ENCODE measurements at regions not wholly inside any gene's neighbourhood (a gene's known extent, or its start where the extent isn't known, plus 50 kb on each side); places are given as distances from the start of the nearest gene placed in this dataset.
"Not testable (repeated sequence)": the region's sequence is repeated elsewhere in the genome, so short reads cannot be mapped to it uniquely, and the experiment has no call there.

DNA sequence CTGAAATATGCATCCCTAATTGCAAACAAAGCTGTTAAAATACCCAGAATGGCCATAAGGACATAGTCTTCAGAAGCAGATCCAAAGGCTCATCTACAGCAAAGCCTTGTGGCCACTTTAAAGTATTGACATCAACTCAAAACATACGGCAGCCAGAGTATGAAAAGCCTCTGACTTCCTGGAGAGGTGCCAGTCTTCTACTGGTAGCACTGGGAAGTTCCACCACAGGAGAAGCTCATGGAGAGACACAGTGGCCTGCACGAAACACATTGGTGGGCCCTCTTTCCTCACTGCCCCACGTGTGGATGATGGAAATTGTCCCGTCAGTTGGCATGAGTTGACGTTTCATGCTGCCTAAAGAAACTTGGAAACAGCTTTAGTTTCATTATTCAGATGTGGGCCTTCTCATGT, 202.6 kb upstream of the HEY2 start:
- no peak for DNase-seq (ENCODE audit: low spot score)

DNA sequence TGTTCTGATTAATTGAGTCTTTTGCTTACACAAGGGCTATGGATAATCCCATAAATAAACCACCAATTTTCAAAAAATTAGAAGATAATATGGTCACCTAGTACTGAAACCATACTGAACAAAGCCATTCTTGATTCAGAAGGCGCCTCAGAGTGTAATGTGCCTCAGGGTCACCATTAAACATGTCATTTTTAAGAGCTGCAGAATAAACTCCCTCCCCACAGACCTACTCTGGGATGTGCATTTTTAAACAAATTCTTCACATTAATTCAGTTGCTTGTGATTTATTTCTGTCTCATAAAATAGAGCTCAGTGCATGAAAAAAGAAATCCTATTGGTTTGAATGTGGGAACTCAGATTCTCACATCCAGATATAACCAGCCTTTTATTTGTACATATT, 202.1 kb upstream of the HEY2 start:
- DNase-seq (ENCODE audit: low spot score), result no peak

DNA sequence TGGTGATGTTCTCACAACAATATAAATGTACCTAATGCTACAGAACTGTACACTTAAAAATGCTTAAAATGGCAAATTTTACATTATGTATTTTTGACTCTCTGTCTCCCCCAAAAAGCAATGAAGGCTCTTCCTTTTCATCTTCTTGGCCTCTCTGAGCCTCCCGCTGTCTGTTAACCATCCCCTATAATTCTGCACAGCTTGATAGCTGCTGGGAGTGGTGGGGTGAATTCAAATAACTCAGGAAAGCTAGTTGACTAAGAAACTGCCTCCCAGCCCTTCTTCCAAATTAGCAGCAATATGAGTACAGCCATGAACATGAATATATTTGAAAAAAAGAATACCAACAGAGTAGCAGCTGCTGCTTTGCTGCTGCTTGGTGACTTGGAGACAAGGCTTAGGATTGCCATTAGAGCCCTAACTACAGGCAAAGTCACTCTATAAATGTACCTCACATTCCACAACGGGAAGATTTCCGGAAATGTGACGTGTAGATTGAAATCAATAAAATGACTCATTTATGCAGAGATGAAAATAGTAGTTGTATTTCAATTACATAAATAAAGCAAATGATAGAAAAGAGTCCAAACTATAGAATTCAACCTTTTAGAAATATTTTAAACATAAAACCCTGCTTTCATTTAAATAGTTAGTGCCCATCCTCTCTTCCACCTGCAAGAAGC, 200.1 kb upstream of the HEY2 start:
- DNase-seq (ENCODE audit: low spot score), result no peak

- no peak for DNase-seq (ENCODE audit: low spot score)
Measured at GRCh38 chr6:125550892-125551291, 198.5 kb upstream of the HEY2 start.

DNA sequence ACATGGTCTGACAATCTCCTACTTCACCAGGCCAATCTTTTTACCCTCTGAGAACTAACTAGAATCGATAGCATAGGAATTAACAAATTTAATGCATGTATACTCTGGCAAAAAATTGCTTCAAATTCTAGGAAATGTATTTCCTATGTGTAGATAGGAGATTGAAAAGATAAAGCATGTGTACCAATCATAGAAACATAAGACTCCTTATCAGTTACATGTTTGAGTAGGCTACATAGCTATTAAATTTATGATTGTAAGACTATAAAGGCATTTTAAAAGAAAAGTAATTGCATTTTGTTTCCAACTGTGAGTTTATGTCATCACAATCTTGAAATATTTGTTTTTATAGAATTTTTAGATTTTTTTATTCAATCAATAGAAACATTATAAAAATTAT, 196.6 kb upstream of the HEY2 start:
- DNase-seq (ENCODE audit: low spot score), result no peak

- DNase-seq (ENCODE audit: low spot score), result no peak
Measured at GRCh38 chr6:125554456-125554855, 195.0 kb upstream of the HEY2 start.

DNA sequence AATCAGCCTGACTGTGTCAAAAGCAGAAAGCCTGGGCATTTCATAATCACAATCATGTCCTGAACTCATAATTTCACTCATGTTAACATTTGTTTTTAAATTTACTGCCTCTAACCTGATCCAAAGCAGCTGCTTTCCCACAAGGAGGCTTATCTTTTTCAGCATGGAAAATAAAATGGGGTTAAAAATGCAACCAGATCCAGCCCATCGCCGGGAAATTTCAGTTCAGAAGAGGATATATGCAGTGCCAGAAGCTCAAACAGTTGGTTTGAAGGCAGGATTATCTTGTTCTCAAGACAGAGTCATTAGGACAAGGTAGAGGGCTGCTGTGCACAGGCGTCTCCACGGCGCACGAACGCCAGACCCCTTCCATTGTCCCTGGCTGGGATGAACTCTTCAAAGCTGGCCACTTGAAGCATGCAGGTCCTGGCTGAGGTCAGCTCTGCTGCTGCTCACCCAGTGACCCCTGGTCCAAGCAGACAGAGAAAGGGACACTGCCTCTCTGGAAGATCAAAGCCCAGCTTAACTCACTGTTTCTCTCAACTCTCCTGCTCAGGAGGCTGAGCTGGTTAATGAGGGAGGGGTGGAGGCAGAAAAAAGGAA, 191.1 kb upstream of the HEY2 start:
- DNase-seq (ENCODE audit: low spot score), result no peak

- DNase-seq (ENCODE audit: low spot score), result no peak
Measured at GRCh38 chr6:125558907-125559306, 190.5 kb upstream of the HEY2 start.

GRCh38 chr6:125562156-125562555, 187.3 kb upstream of the HEY2 start:
- no peak for DNase-seq (ENCODE audit: low spot score)

GRCh38 chr6:125564941-125565340, 184.5 kb upstream of the HEY2 start:
- DNase-seq (ENCODE audit: low spot score), result no peak

DNA sequence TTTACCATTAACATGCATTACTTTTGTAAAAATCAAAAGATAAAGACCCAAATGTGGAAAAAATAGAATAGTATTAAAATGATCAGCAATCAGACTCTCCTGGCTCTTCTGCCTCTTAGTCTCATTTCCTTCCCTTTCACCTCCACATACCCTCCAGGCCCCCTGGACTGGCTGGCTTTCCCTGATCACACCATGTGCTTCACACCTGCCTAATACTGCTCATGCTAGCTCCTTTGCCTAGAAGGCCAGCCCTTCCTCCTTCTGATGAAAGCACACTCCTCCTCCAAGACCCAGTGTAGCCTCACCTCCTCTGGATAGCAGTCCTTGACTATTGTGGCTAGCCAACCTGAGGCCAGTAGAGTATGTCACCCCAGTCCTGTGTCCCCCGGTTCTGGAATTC, 182.0 kb upstream of the HEY2 start:
- no peak for DNase-seq (ENCODE audit: low spot score)

GRCh38 chr6:125568609-125569008, 180.8 kb upstream of the HEY2 start:
- no peak for DNase-seq (ENCODE audit: low spot score)

DNA sequence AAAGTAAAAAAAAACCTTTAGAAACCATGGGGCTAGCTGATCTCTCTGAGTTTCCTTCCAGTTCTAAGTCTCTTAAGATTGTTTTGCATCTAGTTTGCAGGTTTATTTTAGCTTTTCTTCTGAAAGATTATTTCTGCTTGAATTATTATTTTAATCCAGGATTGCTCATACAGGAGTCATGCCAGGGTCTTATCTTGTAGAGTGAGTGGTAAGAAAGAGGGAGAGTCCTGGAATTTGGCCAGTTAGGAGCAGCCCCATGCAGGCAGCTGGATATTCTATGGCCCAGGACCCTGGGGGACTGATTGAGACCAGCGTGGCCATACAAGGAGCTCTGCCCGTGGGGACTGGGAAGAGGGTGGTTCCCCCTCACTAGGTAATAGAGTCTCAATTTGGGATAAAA, 178.9 kb upstream of the HEY2 start:
- no peak for DNase-seq (ENCODE audit: low spot score)

GRCh38 chr6:125571207-125571755, 178.2 kb upstream of the HEY2 start:
- no peak for DNase-seq (ENCODE audit: low spot score)

DNA sequence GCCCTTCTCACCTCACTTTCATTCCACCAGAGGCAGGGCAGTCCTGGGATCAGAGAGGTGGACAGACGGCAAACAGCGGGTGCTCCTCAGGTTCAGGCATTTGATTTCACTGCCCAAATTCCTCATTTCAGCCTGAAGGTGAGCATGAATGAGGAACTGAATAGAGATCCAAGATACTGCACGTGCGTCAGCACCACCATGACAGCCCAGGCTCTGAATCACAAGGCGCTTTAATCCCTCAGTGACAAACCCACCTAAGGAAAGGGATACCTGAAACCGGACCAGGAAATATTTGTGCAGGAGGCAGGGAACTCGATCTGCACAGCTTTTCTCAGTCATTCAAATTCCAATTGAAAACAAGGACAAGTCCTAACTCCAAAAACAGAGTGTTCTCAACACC, 174.8 kb upstream of the HEY2 start:
- DNase-seq (ENCODE audit: low spot score), result no peak

DNA sequence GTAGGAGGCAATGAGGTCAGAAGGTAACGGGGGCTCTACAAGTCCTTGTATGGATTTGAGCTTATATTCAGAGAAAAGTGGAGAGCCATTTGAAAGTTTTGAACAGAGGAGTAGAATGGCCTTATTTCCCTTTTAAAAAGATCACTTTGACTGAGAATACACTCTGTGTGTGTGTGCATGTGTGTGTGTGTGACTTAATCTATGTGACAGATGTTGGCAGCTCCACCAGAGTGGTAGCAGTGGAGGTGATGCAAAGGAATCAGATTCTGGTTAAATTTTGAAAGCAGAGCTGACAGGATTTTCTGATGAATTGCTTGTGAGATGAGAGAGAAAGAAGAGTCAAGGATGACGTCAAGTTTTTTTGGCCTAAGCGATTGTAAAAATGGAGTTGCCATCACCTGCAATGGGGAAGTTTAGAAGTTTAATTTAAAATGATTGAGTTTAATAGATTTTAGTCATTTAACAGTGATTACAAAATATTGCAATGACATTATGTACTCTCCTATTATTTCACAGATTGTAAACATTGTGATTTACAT, 172.2 kb upstream of the HEY2 start:
- DNase-seq (ENCODE audit: low spot score), result no peak

- no peak for DNase-seq (ENCODE audit: low spot score)
Measured at GRCh38 chr6:125584468-125584939, 164.9 kb upstream of the HEY2 start.

GRCh38 chr6:125585470-125585869, 164.0 kb upstream of the HEY2 start:
- DNase-seq (ENCODE audit: low spot score), result no peak

GRCh38 chr6:125586074-125586473, 163.4 kb upstream of the HEY2 start:
- DNase-seq (ENCODE audit: low spot score), result no peak

DNA sequence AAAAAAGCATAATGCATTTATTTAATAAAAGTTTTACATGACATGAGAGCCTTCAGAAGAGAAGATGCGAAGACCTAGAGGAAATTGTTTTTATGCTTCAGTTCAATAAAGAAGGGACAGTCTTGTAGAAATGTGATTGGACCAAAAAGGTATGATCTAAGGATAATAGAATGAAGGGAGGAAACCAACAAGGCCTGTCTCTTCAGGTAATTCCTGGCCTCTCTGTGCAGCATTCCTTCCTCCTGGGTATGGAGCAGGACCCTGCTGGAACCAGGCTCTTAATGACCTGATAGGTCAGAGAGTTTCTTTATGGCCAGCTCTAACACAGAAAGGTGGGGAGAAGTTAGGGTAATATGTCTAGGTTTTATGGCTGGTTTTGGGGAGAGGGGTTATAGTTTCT, 162.8 kb upstream of the HEY2 start:
- DNase-seq (ENCODE audit: low spot score), result no peak

DNA sequence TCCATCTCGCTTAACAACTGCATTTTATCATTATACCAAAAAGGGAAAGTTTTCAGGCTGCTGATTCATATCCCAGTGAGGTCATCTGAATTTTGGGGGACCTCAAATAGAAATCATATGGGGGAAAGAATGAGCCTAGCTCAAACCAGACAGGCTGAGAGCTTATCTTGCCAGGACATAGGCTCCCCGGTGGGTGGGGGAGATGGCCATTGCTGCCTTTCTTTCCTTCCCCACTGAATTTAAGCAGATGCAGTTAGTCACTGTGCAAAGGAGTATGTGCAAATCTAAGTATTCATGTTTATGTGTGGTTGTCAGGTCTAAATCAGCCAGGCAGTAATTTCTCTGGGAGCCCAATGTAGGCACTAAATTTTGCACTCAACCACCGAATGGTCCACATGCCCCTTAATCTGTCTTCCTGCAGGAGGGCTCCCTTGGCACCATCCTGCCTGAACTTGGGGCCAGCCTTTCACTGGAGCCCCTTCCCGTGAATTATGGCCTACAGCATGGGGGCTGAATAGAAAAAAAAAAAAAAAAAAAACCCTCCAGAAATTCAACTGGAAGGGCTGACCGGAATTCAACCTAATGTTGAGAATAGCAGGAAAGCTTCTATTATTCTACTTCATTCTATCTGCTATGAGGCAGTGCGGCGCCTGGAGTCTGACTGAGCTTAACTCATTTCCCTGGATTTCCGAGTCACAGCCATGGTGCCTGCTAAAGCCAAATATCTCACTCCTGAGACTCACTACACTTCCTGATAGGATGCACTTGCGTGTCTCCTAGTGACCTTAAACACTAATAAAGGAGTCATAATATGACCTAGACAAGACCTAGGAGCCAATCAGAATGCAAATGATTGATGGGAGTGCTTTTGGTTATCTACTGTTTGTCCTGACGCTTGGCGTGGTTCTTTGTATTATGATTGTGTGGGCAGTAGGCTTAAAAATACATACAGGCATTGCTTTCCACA, 161.5 kb upstream of the HEY2 start:
- DNase-seq (ENCODE audit: low spot score), result no peak

GRCh38 chr6:125591796-125592195, 157.6 kb upstream of the HEY2 start:
- not testable (repeated sequence) for DNase-seq (ENCODE audit: low spot score)
